ENCODE measurements at regions not wholly inside any gene's neighbourhood (a gene's known extent, or its start where the extent isn't known, plus 50 kb on each side); places are given as distances from the start of the nearest gene placed in this dataset.

- no peak for TF ChIP-seq CTCF (IDR thresholded peaks at IDR 0.05)
- Mint-ChIP-seq H3K27me3 (ENCODE audit: insufficient read depth) (no peaks in the 10 kb centered on the region; the same call in 1 of the 2 replicates), H3K4me3 (no peak overlapping the region), H3K4me1 (ENCODE audit: low read depth) (no peaks in the 10 kb centered on the region), H3K9me3 (peaks cover 67% of the 10 kb centered on the region), H3K36me3 (ENCODE audit: low read depth) (peaks cover 19% of the 10 kb centered on the region; the same call in 1 of the 2 replicates), H3K27ac (no peak overlapping the region)
- no peak for DNase-seq
Measured at GRCh38 chr22:48952256-48953102, 875.2 kb downstream of the BRD1 start.

GRCh38 chr22:48951836-48952235, 875.8 kb downstream of the BRD1 start:
- no peak for DNase-seq

DNA sequence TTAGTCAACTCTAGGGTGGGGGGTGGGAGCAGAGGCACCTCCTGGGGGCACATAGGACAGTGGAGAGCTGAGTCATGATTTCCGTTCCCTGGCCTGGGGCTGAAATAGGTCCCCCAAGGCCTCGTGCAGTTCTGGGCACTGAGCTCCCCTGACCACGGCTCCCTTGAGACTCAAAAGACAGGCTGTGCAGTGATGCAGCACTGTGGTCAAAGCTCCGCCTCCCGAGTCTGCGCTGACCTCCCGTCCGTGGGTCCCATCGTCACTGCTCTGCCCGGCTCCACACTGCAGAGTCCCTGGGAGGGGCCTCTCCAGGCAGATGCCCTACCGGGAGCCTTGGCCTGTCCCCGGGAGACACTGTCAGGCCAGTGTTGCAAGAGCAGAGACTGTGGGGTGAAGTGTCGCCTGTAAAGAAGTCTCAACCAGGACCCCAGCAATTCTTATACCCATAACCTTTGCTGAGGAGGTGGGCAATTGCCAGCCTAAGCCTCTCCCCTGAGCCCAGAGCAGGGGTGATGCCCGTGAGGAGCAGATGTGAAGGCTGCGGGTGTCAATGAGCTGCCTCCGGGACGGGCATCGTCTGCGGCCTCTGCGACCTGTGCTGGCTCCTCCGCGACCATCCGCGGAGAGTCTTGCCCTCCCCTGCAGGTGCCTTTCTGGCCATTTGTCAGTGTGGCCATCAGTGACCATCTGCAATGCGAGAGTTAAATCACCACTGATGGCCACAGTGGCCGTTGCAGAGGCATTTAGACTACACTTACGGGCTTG, 877.3 kb downstream of the BRD1 start:
- TF ChIP-seq CTCF (IDR thresholded peaks at IDR 0.05), result no peak
- Mint-ChIP-seq H3K27ac (no peak overlapping the region), H3K27me3 (ENCODE audit: insufficient read depth) (no peaks in the 10 kb centered on the region; the same call in 1 of the 2 replicates), H3K4me3 (no peak overlapping the region), H3K4me1 (ENCODE audit: low read depth) (no peaks in the 10 kb centered on the region), H3K9me3 (peaks cover 69% of the 10 kb centered on the region), H3K36me3 (ENCODE audit: low read depth) (peaks cover 7% of the 10 kb centered on the region; the same call in 1 of the 2 replicates)
- DNase-seq, result no peak

More at GRCh38 chr22:48951836-48952235, 875.8 kb downstream of the BRD1 start:
- H3K9me3 Mint-ChIP-seq, result peaks cover 65% of the 10 kb centered on the region
- no peak overlapping the region for H3K27ac Mint-ChIP-seq
- H3K27me3 Mint-ChIP-seq (ENCODE audit: insufficient read depth), result no peaks in the 10 kb centered on the region; the same call in 1 of the 2 replicates
- H3K36me3 Mint-ChIP-seq (ENCODE audit: low read depth), result peaks cover 16% of the 10 kb centered on the region; the same call in 1 of the 2 replicates
- H3K4me1 Mint-ChIP-seq (ENCODE audit: low read depth), result no peaks in the 10 kb centered on the region
- H3K4me3 Mint-ChIP-seq, result no peak overlapping the region
- no peak for TF ChIP-seq CTCF (IDR thresholded peaks at IDR 0.05)

- Mint-ChIP-seq H3K4me3 (no peak overlapping the region), H3K27me3 (ENCODE audit: insufficient read depth) (no peaks in the 10 kb centered on the region; the same call in 1 of the 2 replicates), H3K9me3 (peaks cover 75% of the 10 kb centered on the region), H3K36me3 (ENCODE audit: low read depth) (peaks cover 7% of the 10 kb centered on the region; the same call in 1 of the 2 replicates), H3K27ac (no peak overlapping the region), H3K4me1 (ENCODE audit: low read depth) (no peaks in the 10 kb centered on the region)
- TF ChIP-seq CTCF (IDR thresholded peaks at IDR 0.05), result no peak
- no peak for DNase-seq
Measured at GRCh38 chr22:48949375-48950149, 878.1 kb downstream of the BRD1 start.

DNA sequence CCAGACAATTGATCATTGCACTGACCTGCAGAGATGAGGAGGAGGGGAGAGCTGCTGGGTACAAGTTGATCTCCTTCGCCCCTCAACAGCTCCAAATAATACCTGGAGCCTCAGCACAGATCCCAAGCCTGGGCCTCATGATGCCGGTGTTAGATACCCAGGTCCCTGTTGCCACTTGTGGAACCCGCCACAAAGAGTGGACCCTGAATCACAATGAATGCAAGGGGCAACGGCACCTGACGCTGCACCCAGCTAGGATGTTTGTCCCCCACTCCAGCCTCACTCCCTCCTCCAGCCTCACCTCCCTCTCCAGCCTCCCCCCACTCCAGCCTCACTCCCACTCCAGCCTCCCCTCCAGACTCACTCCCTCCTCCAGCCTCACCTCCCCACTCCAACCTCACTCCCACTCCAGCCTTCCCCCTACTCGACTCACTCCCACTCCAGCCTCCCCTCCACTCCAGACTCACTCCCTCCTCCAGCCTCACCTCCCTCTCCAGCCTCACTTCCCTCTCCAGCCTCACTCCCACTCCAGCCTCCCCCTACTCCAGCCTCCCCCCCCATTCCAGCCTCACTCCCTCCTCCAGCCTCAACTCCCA, 879.0 kb downstream of the BRD1 start:
- H3K36me3 Mint-ChIP-seq (ENCODE audit: low read depth), result peaks cover 6% of the 10 kb centered on the region; the same call in 1 of the 2 replicates
- no peaks in the 10 kb centered on the region for H3K4me1 Mint-ChIP-seq (ENCODE audit: low read depth)
- no peaks in the 10 kb centered on the region; the same call in 1 of the 2 replicates for H3K27me3 Mint-ChIP-seq (ENCODE audit: insufficient read depth)
- no peak overlapping the region for H3K4me3 Mint-ChIP-seq
- DNase-seq, result no peak
- H3K9me3 Mint-ChIP-seq, result peaks cover 76% of the 10 kb centered on the region
- no peak overlapping the region for H3K27ac Mint-ChIP-seq
- no peak for TF ChIP-seq CTCF (IDR thresholded peaks at IDR 0.05)
